K562 (cell line): ENCODE measurements at regions not wholly inside any gene's neighbourhood (a gene's known extent, or its start where the extent isn't known, plus 50 kb on each side); places are given as distances from the start of the nearest gene placed in this dataset.

Source experiments
- DLX4 ChIP-seq: fragments of 250-450 bp; sonication (Bioruptor Pico); IDR thresholded peaks from 2 replicates; pipeline ENCODE4 v1.6.1; 2021; ENCODE audit warnings: mild to moderate bottlenecking
- GTF2E2 ChIP-seq: fragments of 200-800 bp; sonication (Bioruptor generic); IDR thresholded peaks from 2 replicates; pipeline ENCODE4 v1.6.1; 2016; ENCODE audit warnings: missing genetic modification characterization, missing compliant biosample characterization
- MEIS2 ChIP-seq: fragments of 450-650 bp; IDR thresholded peaks from 2 replicates; pipeline ENCODE4 v1.6.1; 2014; ENCODE audit warnings: mild to moderate bottlenecking; ENCODE audit not compliant: partially characterized antibody
- NFRKB ChIP-seq: fragments of 450-650 bp; IDR thresholded peaks from 2 replicates; pipeline ENCODE4 v1.6.1; 2016; ENCODE audit warnings: low read depth
- PURB ChIP-seq: sonication (generic); formaldehyde crosslinking; IDR thresholded peaks from 2 replicates; pipeline ENCODE4 v1.9.0; 2021; ENCODE audit warnings: low read depth, mild to moderate bottlenecking, missing genetic modification reagents
- RBM17 ChIP-seq: fragments of 200-400 bp; formaldehyde crosslinking; IDR thresholded peaks from 2 replicates; pipeline ENCODE4 v1.6.1; 2017; ENCODE audit warnings: low read depth, mild to moderate bottlenecking, low read length, borderline replicate concordance
- SRSF7 ChIP-seq: fragments of 200-400 bp; formaldehyde crosslinking; optimal IDR thresholded peaks from 2 replicates; pipeline ENCODE3; 2017; ENCODE audit warnings: mild to moderate bottlenecking, low read depth, low read length
- ZNF124 ChIP-seq: sonication (generic); formaldehyde crosslinking; IDR thresholded peaks from 2 replicates; pipeline ENCODE4 v1.8.1; 2022; ENCODE audit warnings: missing genetic modification reagents
- ZNF277 ChIP-seq: fragments of 250-450 bp; sonication (Bioruptor Pico); IDR thresholded peaks from 2 replicates; pipeline ENCODE4 v1.8.0; 2022; ENCODE audit warnings: inconsistent platforms, mild to moderate bottlenecking, moderate library complexity, borderline replicate concordance
- TF ChIP-seq, protein P1 (sequence below), 2 experiments: fragments of 450-650 bp; IDR thresholded peaks; 2 replicates each; pipeline ENCODE4 v1.6.1; 2016; ENCODE audit warnings: mild to moderate bottlenecking in 2 of 2, borderline replicate concordance in 1 of 2, low read depth in 1 of 2, moderate library complexity in 1 of 2
- TF ChIP-seq, protein P2 (sequence below): fragments of 250-450 bp; sonication (Bioruptor Pico); IDR thresholded peaks from 2 replicates; pipeline ENCODE4 v1.8.0; 2021; ENCODE audit warnings: moderate library complexity, mild to moderate bottlenecking, inconsistent platforms
- TF ChIP-seq, protein P3 (sequence below): sonication (generic); formaldehyde crosslinking; IDR thresholded peaks from 2 replicates; pipeline ENCODE4 v1.8.0; 2022; ENCODE audit warnings: mild to moderate bottlenecking, missing genetic modification reagents, borderline replicate concordance
- TF ChIP-seq, protein P4 (sequence below): IDR thresholded peaks from 3 replicates; pipeline ENCODE4 v1.6.1; 2011; ENCODE audit warnings: borderline replicate concordance, mild to moderate bottlenecking; ENCODE audit not compliant: insufficient read length, insufficient read depth

DNA sequence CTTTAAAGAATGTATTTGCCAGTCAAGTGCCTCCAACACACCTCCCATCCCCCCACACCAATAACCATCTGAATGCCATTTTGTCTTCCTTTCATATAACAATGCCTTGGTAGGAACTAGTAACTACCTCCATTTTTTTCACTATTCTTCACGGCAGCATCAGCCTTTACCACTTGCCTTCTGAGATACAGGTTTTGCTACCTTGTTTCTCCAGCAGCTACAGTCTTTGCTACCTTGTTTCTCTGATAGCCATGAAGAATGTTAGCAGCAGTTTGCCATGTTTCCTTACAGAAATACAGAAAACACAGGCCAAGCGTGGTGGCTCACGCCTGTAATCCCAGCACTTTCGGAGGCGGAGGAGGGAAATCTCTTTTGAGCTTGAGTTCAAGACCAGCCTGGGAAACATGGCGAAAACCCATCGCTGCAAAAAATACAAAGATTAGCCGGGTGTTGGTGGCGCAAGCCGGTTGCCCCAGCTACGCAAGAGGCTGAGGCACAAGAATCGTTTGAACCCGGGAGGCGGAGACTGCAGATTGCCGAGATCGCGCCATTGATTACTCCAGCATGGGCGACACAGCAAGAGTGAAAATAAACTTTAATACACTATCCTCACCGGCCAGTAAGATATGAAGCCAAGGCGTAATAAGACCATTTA lies 100.9 kb downstream of the HFE start (continued):
- TF ChIP-seq ZNF277 (CRISPR knock-in tag) = no peak
- TF ChIP-seq, protein P1, sequence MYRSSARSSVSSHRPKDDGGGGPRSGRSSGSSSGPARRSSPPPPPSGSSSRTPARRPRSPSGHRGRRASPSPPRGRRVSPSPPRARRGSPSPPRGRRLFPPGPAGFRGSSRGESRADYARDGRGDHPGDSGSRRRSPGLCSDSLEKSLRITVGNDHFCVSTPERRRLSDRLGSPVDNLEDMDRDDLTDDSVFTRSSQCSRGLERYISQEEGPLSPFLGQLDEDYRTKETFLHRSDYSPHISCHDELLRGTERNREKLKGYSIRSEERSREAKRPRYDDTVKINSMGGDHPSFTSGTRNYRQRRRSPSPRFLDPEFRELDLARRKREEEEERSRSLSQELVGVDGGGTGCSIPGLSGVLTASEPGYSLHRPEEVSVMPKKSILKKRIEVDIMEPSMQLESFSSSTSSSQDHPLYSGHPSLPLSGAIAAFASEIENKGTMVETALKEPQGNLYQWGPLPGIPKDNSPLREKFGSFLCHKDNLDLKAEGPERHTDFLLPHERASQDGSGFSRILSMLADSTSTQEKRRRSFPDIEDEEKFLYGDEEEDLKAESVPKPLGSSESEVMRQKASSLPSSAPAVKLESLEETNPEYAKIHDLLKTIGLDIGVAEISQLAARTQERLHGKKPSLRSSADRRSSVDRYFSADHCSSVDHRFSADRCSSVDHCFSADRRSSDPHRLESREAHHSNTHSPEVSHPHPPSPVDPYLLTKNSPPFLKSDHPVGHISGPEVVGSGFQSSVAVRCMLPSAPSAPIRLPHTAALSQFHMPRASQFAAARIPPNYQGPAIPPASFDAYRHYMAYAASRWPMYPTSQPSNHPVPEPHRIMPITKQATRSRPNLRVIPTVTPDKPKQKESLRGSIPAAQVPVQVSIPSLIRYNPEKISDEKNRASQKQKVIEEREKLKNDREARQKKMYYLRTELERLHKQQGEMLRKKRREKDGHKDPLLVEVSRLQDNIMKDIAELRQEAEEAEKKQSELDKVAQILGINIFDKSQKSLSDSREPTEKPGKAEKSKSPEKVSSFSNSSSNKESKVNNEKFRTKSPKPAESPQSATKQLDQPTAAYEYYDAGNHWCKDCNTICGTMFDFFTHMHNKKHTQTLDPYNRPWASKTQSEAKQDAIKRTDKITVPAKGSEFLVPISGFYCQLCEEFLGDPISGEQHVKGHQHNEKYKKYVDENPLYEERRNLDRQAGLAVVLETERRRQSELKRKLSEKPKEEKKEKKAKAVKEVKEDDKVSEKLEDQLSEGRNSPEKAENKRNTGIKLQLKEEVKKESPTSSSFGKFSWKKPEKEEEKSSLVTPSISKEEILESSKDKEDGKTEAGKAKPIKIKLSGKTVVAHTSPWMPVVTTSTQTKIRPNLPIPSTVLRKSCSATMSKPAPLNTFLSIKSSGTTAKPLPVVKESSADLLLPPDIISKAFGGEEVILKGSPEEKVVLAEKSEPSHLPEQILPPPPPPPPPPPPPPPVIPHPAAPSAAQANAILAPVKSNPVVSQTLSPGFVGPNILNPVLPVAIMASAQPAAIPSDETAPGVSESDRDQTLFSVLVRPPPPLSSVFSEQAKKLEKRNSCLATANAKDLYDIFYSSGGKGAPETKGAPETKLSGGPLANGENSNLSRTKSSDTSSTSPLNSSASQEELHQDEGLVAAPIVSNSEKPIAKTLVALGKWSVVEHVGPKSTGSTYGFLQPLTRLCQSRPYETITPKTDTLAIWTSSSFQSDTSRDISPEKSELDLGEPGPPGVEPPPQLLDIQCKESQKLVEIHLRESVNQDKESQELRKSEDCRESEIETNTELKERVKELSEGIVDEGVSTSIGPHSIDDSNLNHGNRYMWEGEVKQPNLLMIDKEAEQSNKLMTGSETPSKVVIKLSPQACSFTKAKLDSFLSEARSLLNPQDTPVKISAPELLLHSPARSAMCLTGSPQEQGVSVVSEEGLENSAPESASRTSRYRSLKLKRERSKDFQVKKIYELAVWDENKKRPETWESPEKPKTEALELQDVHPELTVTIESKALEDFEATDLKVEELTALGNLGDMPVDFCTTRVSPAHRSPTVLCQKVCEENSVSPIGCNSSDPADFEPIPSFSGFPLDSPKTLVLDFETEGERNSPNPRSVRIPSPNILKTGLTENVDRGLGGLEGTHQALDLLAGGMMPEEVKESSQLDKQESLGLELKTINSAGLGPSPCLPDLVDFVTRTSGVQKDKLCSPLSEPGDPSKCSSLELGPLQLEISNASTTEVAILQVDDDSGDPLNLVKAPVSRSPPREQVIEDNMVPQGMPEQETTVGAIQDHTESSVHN (IDR thresholded peaks at IDR 0.05; ENCODE audit: borderline replicate concordance in 1 of 2, low read depth in 1 of 2) = 0 out of 4 replicates have a peak, but pooled peaks of 1 of the 2 experiments have one; percentile 17
- TF ChIP-seq RBM17 = no peak
- no peak for TF ChIP-seq ZNF124
- no peak for TF ChIP-seq MEIS2
- TF ChIP-seq, protein P2, sequence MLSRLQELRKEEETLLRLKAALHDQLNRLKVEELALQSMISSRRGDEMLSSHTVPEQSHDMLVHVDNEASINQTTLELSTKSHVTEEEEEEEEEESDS (CRISPR knock-in tag) = no peak
- TF ChIP-seq, protein P3, sequence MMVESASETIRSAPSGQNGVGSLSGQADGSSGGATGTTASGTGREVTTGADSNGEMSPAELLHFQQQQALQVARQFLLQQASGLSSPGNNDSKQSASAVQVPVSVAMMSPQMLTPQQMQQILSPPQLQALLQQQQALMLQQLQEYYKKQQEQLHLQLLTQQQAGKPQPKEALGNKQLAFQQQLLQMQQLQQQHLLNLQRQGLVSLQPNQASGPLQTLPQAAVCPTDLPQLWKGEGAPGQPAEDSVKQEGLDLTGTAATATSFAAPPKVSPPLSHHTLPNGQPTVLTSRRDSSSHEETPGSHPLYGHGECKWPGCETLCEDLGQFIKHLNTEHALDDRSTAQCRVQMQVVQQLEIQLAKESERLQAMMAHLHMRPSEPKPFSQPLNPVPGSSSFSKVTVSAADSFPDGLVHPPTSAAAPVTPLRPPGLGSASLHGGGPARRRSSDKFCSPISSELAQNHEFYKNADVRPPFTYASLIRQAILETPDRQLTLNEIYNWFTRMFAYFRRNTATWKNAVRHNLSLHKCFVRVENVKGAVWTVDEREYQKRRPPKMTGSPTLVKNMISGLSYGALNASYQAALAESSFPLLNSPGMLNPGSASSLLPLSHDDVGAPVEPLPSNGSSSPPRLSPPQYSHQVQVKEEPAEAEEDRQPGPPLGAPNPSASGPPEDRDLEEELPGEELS = no peak
- no peak for TF ChIP-seq SRSF7
- TF ChIP-seq DLX4 = no peak
- TF ChIP-seq NFRKB = peak; percentile 44; the same call in 1 of the 2 replicates
- TF ChIP-seq, protein P4, sequence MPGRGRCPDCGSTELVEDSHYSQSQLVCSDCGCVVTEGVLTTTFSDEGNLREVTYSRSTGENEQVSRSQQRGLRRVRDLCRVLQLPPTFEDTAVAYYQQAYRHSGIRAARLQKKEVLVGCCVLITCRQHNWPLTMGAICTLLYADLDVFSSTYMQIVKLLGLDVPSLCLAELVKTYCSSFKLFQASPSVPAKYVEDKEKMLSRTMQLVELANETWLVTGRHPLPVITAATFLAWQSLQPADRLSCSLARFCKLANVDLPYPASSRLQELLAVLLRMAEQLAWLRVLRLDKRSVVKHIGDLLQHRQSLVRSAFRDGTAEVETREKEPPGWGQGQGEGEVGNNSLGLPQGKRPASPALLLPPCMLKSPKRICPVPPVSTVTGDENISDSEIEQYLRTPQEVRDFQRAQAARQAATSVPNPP = no peak
- no peak for TF ChIP-seq GTF2E2
- no peak for TF ChIP-seq PURB (CRISPR knock-in tag)
